Right atrium auricular region (tissue), 2 donors: ENCODE measurements at regions not wholly inside any gene's neighbourhood (a gene's known extent, or its start where the extent isn't known, plus 50 kb on each side); places are given as distances from the start of the nearest gene placed in this dataset.
A peak's percentile ranks its signal among the peaks of the same experiment; 100 is the strongest.

Source experiments
- DNase-seq: peaks from one replicate; pipeline ENCODE4 v3.0.0-alpha.2; 2019; ENCODE audit warnings: low spot score
- H3K27ac ChIP-seq, 2 donors: fragments of 200-600 bp; sonication (generic); 1 replicate in 1 of 2; 2 replicates in 1 of 2; pipeline ENCODE4 v1.5.1; 2016 to 2019
- H3K27me3 ChIP-seq, 2 donors: fragments of 200-600 bp; sonication (generic); one replicate each; pipeline versions ENCODE4 v1.5.1 to v1.6.0; 2017 to 2019
- H3K36me3 ChIP-seq: fragments of 200-600 bp; sonication (generic); one replicate; pipeline ENCODE4 v1.5.1; 2016
- H3K4me1 ChIP-seq, 2 donors: fragments of 200-600 bp; sonication (generic); one replicate each; pipeline versions ENCODE4 v1.5.1 to v1.6.0; 2017 to 2019
- H3K4me3 ChIP-seq, 2 donors: fragments of 200-600 bp; sonication (generic); 1 replicate in 1 of 2; 2 replicates in 1 of 2; pipeline ENCODE4 v1.5.1; 2017 to 2019; ENCODE audit warnings: mild to moderate bottlenecking in 1 of 2, moderate library complexity in 1 of 2
- H3K9me3 ChIP-seq, 2 donors: fragments of 200-600 bp; sonication (generic); one replicate each; pipeline ENCODE4 v1.5.1; 2019
- CTCF ChIP-seq, 2 donors: fragments of 200-600 bp; sonication (generic); IDR thresholded peaks; one replicate each; pipeline ENCODE4 v1.5.1; 2019; ENCODE audit warnings: antibody characterized with exemption in 2 of 2

GRCh38 chr1:234533975-234534876 lies 55.2 kb upstream of the TARBP1 start:
- Histone ChIP-seq H3K36me3 (no peaks in the 10 kb centered on the region), H3K4me3 (no peak overlapping the region), H3K27me3 (no peaks in the 10 kb centered on the region), H3K27ac (peak overlapping the region; percentile 97 to 99), H3K9me3 (no peaks in the 10 kb centered on the region), H3K4me1 (peaks cover 3 to 99% of the 10 kb centered on the region in 2 donors)
- peak; percentile 99 for DNase-seq
- TF ChIP-seq CTCF (IDR thresholded peaks at IDR 0.05) = no peak

GRCh38 chr1:234533034-234533891 lies 54.3 kb upstream of the TARBP1 start:
- Histone ChIP-seq H3K27me3 (no peaks in the 10 kb centered on the region), H3K4me3 (no peak overlapping the region), H3K36me3 (no peaks in the 10 kb centered on the region), H3K9me3 (no peaks in the 10 kb centered on the region), H3K27ac (peak overlapping the region; percentile 97 to 99), H3K4me1 (peaks cover 3 to 99% of the 10 kb centered on the region in 2 donors)
- TF ChIP-seq CTCF (IDR thresholded peaks at IDR 0.05) = no peak
- peak; percentile 87 for DNase-seq

GRCh38 chr1:234532503-234532922 lies 53.5 kb upstream of the TARBP1 start:
- Histone ChIP-seq H3K4me1 (peaks cover 3 to 97% of the 10 kb centered on the region in 2 donors), H3K36me3 (no peaks in the 10 kb centered on the region), H3K4me3 (no peak overlapping the region), H3K27me3 (no peaks in the 10 kb centered on the region), H3K27ac (peak overlapping the region; percentile 97 to 99), H3K9me3 (no peaks in the 10 kb centered on the region)
- peak; percentile 87 for DNase-seq
- TF ChIP-seq CTCF (IDR thresholded peaks at IDR 0.05) = no peak

- TF ChIP-seq CTCF (IDR thresholded peaks at IDR 0.05) = no peak
- Histone ChIP-seq H3K27me3 (no peaks in the 10 kb centered on the region), H3K27ac (peak overlapping the region; percentile 97 to 99), H3K4me3 (peak overlapping the region; percentile 12 to 30), H3K4me1 (peaks cover 3 to 83% of the 10 kb centered on the region in 2 donors), H3K9me3 (no peaks in the 10 kb centered on the region), H3K36me3 (no peaks in the 10 kb centered on the region)
- DNase-seq = peak; percentile 96
These were observed 52.2 kb upstream of the TARBP1 start for GRCh38 chr1:234531151-234531635.

GRCh38 chr1:234530672-234531071 lies 51.7 kb upstream of the TARBP1 start:
- no peak for DNase-seq
- H3K4me1 ChIP-seq = peaks cover 3 to 78% of the 10 kb centered on the region in 2 donors
- TF ChIP-seq CTCF (IDR thresholded peaks at IDR 0.05) = no peak
- peak overlapping the region; percentile 97 to 99 for H3K27ac ChIP-seq
- H3K4me3 ChIP-seq = peak overlapping the region; percentile 12 to 30
- no peaks in the 10 kb centered on the region for H3K9me3 ChIP-seq
- H3K36me3 ChIP-seq = no peaks in the 10 kb centered on the region
- no peaks in the 10 kb centered on the region for H3K27me3 ChIP-seq
